ENCODE measurements at regions not wholly inside any gene's neighbourhood (a gene's known extent, or its start where the extent isn't known, plus 50 kb on each side); places are given as distances from the start of the nearest gene placed in this dataset.

DNA sequence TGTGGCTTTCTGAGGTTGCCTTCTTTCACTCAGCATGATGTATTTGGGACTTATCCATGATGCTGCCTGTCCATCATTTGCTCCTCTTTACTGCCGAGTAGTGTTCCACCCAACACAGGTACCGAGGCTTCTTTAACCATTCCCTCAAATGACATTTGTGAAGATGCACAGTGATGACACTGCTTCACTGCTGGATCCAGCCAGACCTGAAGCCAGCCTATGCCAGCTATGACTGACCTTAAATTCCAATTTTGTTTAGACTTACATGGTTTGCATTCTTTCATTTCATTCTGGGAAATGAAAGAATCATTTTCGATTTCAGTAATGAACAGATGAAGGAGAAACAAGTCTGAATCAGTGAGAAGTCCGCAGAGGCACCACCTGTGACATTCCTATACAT is 271.0 kb downstream of the AACS start:
- no CpG with 5 or more reads among the region's 4 CpGs for WGBS (ENCODE audit: extremely low coverage, insufficient read length, low lambda C conversion rate)
- Histone ChIP-seq H3T11ph (ENCODE audit: low read length) (no peak overlapping the region), H3K4me1 (ENCODE audit: insufficient read depth, low read length) (peaks cover 5% of the 10 kb centered on the region; the same call in 1 of the 2 replicates), H3K23ac (ENCODE audit: insufficient read length, low read depth, low read length) (no peak overlapping the region), H3K23me2 (ENCODE audit: insufficient read length, low read depth, low read length, poor library complexity, severe bottlenecking) (peaks cover 3% of the 10 kb centered on the region), H4K5ac (ENCODE audit: insufficient read length, low read depth, low read length) (no peak overlapping the region), H3K79me2 (ENCODE audit: insufficient read depth, low read length) (no peaks in the 10 kb centered on the region), H3K18ac (ENCODE audit: insufficient read length, low read depth, low read length) (no peak overlapping the region), H2BK15ac (ENCODE audit: low read depth, low read length) (no peak overlapping the region), H3K27me3 (ENCODE audit: insufficient read depth, low read length) (no peaks in the 10 kb centered on the region), H3K79me1 (ENCODE audit: insufficient read depth, low read depth, low read length, poor library complexity, severe bottlenecking) (no peaks in the 10 kb centered on the region), H4K20me1 (ENCODE audit: control insufficient read depth, insufficient read depth, insufficient read length) (no peaks in the 10 kb centered on the region), H3K27ac (ENCODE audit: insufficient read length, low read depth, low read length) (no peak overlapping the region), H2BK5ac (ENCODE audit: insufficient read length, low read length) (no peak overlapping the region), H3K14ac (ENCODE audit: insufficient read depth, low read length) (no peak overlapping the region), H4K8ac (replicated peaks; ENCODE audit: insufficient read length, low read depth, low read length) (no peak overlapping the region), H3K4me2 (ENCODE audit: insufficient read depth, insufficient read length, low read length) (no peak overlapping the region), H2BK120ac (ENCODE audit: low read depth, low read length, poor library complexity, severe bottlenecking) (no peak overlapping the region), H3K9ac (ENCODE audit: extremely low read depth, insufficient read length, low read length) (no peak overlapping the region), H2AK5ac (ENCODE audit: insufficient read length, low read length) (no peak overlapping the region), H2BK20ac (ENCODE audit: low read depth, low read length, poor library complexity, severe bottlenecking) (no peak overlapping the region), H2BK12ac (ENCODE audit: insufficient read length, low read depth, low read length) (no peak overlapping the region), H3K4ac (ENCODE audit: low read depth, low read length) (no peak overlapping the region), H4K91ac (ENCODE audit: insufficient read length, low read depth, low read length) (no peak overlapping the region), H3K9me3 (ENCODE audit: control insufficient read depth, low read depth, low read length) (no peaks in the 10 kb centered on the region), H2AFZ (ENCODE audit: low read length) (no peak overlapping the region), H3K56ac (ENCODE audit: insufficient read length, low read depth, low read length) (no peak overlapping the region)
- no peak for DNase-seq
- TF ChIP-seq, protein P1, sequence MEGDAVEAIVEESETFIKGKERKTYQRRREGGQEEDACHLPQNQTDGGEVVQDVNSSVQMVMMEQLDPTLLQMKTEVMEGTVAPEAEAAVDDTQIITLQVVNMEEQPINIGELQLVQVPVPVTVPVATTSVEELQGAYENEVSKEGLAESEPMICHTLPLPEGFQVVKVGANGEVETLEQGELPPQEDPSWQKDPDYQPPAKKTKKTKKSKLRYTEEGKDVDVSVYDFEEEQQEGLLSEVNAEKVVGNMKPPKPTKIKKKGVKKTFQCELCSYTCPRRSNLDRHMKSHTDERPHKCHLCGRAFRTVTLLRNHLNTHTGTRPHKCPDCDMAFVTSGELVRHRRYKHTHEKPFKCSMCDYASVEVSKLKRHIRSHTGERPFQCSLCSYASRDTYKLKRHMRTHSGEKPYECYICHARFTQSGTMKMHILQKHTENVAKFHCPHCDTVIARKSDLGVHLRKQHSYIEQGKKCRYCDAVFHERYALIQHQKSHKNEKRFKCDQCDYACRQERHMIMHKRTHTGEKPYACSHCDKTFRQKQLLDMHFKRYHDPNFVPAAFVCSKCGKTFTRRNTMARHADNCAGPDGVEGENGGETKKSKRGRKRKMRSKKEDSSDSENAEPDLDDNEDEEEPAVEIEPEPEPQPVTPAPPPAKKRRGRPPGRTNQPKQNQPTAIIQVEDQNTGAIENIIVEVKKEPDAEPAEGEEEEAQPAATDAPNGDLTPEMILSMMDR (conservative IDR thresholded peaks at IDR 0.05), result no peak
- H3K4me1 Mint-ChIP-seq, result peaks cover 6 to 11% of the 10 kb centered on the region in 2 experiments; a peak in 2 of 4 replicates
- H3K9me3 Mint-ChIP-seq, result no peaks in the 10 kb centered on the region
- no peaks in the 10 kb centered on the region for H3K27me3 Mint-ChIP-seq (ENCODE audit: low read depth)
- peaks cover 0 to 14% (median 6%) of the 10 kb centered on the region in 3 experiments; a peak in 2 of 7 replicates for H3K36me3 Mint-ChIP-seq (ENCODE audit: insufficient read depth in 1 of 3, low read depth in 3 of 3)
- H3K4me3 Mint-ChIP-seq, result no peak overlapping the region
- H3K27ac Mint-ChIP-seq, result no peak overlapping the region

Measured in H9 (cell line).